ENCODE measurements at regions not wholly inside any gene's neighbourhood (a gene's known extent, or its start where the extent isn't known, plus 50 kb on each side); places are given as distances from the start of the nearest gene placed in this dataset.
"Not testable (repeated sequence)": the region's sequence is repeated elsewhere in the genome, so short reads cannot be mapped to it uniquely, and the experiment has no call there.

DNA sequence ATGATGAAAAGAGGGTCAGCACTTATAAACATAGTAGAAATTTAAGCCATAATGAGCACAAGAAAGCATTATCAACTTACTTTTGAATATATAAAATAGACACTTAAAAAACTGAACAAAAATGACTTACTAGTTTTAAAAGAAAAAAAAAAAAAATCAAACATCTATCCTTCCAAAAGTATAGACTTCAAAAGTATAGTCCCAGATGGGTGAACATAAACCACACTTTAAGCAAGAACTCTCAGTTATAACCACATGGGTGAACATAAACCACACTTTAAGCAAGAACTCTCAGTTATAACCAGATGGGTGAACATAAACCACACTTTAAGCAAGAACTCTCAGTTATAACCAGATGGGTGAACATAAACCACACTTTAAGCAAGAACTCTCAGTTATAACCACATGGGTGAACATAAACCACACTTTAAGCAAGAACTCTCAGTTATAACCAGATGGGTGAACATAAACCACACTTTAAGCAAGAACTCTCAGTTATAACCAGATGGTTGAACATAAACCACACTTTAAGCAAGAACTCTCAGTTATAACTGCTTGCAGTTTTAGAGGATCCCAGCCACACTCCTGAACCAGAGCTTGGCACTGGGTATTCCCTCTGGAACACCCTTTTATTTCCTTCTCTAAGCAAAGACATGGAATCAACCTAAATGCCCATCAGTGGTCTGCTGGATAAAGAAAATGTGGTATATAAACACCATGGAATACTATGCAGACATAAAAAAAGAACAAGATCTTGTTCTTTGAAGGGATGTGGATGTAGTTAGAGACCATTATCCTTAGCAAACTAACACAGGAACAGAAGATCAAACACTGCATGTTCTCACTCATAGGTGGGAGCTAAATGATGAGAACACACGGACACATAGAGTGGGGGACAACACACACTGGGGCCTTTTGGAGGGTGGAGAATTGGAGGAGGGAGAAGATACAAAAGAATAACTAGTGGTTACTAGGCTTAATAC lies 82.6 kb upstream of the AGAP9 start:
- intact Hi-C loops (cut with DNase I): not testable (repeated sequence)

DNA sequence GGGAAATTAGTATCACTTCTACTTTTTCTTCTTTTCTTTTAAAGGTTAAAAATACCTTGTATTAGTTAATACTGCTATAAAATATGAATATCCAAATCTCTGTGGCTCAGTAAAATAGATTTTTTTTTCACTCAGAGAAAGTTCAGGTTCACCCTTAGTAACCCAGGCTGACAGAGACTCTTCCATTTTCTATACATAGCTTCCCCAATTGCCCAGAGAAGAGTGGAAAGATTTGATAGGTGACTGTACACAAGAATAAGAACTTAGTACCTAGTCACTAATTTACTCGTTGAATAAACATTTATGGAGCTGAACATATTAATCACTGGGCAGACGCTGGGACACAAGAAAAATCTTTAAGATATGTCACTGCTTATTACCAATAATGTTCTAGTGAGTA lies 77.2 kb upstream of the AGAP9 start:
- H3K27ac ChIP-seq; intact Hi-C loops (cut with DNase I); H3K9me3 ChIP-seq; DNase-seq; H3K4me3 ChIP-seq; H3K27me3 ChIP-seq; H3K4me1 ChIP-seq; H3K36me3 ChIP-seq: not testable (repeated sequence)
- WGBS, 2 donors: 45 to 76% methylated on average over 2 of the region's 2 CpGs

More for the DNA sequence above, 82.6 kb upstream of the AGAP9 start:
- no CpG with 5 or more reads among the region's 1 CpG for WGBS, 2 donors
- not testable (repeated sequence) for H3K4me3 ChIP-seq, H3K36me3 ChIP-seq, H3K9me3 ChIP-seq, H3K27me3 ChIP-seq, H3K4me1 ChIP-seq, H3K27ac ChIP-seq, DNase-seq

DNA sequence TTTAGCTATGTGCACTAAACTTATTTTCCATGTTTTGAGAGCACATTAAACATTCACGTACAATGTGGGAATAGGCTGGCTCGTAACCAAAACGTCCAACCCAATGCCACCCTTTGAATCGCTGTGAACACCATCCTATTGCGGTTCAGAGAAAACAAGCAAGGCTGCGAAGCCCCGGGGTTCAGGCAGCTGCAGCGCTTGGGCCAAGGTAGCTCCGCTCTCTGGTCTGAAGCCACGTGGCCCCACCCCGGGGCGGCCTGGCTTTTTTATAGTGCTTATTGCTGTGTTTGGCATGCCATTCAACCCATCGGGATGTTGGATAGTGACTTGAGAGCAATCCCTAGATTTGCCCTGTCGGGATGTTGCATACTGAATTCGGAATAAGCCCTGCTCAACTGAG lies 76.7 kb upstream of the AGAP9 start:
- H3K4me3 ChIP-seq; H3K9me3 ChIP-seq; H3K4me1 ChIP-seq; H3K27ac ChIP-seq; DNase-seq; H3K36me3 ChIP-seq; intact Hi-C loops (cut with DNase I); H3K27me3 ChIP-seq: not testable (repeated sequence)
- WGBS, 2 donors: 52 to 73% methylated on average over 14 to 15 of the region's 15 CpGs

DNA sequence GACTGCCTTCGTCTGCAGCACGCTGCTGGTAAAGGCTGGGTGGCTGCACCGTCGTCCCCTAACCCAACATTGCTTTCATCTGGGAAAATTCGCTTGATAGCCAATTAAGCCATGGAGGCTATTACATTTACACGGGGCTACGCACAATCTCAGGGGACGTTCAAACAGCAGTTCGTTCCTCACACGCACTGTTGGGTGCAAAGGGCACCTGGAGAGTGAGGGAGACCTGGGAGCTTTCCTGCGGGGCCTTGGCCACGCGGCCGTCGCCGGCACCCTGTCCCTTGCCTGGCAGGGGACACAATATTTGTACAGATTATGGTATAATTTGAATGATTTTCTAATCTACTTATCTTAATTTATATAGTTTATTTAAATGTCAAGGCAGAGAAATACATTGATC lies 76.2 kb upstream of the AGAP9 start:
- DNase-seq; H3K27ac ChIP-seq; intact Hi-C loops (cut with DNase I); H3K36me3 ChIP-seq; H3K27me3 ChIP-seq; H3K9me3 ChIP-seq; H3K4me1 ChIP-seq; H3K4me3 ChIP-seq: not testable (repeated sequence)
- 43 to 72% methylated on average over 16 of the region's 16 CpGs for WGBS, 2 donors

DNA sequence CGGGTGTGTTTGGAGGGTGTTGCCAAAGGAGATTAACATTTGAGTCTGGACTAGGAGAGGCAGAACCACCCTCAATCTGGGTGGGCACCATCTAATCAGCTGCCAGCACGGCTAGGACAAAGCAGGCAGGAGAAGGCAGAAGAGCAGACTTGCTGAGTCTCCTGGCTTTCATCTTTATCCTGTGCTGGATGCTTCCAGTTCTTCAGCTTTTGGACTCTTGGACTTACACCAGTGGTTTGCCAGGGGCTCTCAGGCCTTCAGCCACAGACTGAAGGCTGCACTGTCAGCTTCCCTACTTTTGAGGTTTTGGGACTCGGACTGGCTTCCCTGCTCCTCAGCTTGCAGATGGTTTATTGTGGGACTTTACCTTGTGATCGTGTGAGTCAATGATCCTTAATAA lies 70.4 kb upstream of the AGAP9 start:
- H3K9me3 ChIP-seq; H3K36me3 ChIP-seq; DNase-seq; H3K27me3 ChIP-seq; H3K27ac ChIP-seq; H3K4me3 ChIP-seq; intact Hi-C loops (cut with DNase I); H3K4me1 ChIP-seq: not testable (repeated sequence)
- WGBS, 2 donors: 89 to 92% methylated on average over 2 of the region's 4 CpGs

DNA sequence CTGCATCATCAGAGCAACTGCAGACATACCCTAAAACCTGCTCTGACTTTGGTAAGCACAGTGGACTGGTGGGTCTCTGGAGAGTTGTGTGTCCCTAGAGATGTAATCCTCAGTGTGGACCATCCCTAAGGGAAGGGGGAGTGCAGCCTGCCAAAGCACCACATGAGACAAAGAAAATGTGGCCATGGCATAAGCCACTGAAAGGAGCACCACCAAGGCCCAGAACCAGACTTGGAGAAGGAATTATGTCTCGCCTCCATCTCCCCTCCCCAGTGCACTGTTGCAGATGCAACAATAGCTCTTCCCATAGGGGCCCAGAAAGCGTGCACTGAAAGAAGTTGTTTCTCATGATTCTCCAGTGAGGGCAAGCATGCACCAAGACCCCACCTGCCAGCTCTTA lies 69.7 kb upstream of the AGAP9 start:
- H3K36me3 ChIP-seq; DNase-seq; H3K27ac ChIP-seq; H3K27me3 ChIP-seq; H3K4me1 ChIP-seq; H3K4me3 ChIP-seq; intact Hi-C loops (cut with DNase I); H3K9me3 ChIP-seq: not testable (repeated sequence)
- WGBS, 2 donors: 92 to 96% methylated on average over 2 of the region's 2 CpGs

DNA sequence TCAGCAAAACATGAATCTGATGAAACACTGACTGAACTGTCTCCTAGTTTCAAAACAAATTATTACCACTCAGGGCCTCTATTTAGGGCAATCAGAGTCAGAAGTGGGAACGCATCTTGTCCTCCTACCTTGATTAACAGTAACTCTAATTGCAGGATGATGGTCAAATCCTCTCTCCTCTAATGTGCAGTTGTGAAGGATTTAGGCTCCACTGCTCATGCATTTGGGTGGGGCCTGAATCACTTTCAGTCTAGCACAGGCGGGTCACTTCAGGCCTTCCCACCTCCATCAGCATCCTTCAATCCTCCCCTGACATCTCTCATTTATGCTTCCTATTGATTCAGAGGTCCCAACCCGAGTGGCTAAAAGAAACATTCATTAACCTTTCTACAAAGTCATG lies 67.5 kb upstream of the AGAP9 start:
- DNase-seq; H3K27ac ChIP-seq; H3K4me1 ChIP-seq; H3K27me3 ChIP-seq; H3K36me3 ChIP-seq; H3K4me3 ChIP-seq; intact Hi-C loops (cut with DNase I); H3K9me3 ChIP-seq: not testable (repeated sequence)
- 66 to 77% methylated on average over 3 of the region's 3 CpGs for WGBS, 2 donors

DNA sequence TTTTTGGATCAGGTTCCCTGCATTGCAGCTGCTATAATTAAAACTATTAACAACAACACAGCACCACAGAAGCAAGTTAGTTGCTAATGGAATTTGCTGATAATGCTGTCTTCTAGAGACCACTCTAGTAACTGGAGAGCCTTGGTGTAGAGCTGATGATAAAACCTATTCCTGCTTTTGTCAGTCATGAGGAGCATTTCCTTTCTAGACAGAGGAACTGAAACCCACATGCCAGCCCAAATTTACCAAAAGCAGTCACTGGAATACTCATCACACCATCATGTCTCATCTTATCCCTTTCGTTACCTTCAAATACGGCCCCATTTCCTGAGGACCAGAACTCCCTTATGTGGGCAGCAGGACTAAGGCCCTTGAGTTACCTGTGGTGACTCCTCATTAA lies 67.1 kb upstream of the AGAP9 start:
- H3K27ac ChIP-seq; H3K4me3 ChIP-seq; H3K4me1 ChIP-seq; DNase-seq; intact Hi-C loops (cut with DNase I); H3K9me3 ChIP-seq; H3K27me3 ChIP-seq; H3K36me3 ChIP-seq: not testable (repeated sequence)
- whole genome bisulfite sequencing, 2 donors: no CpG with 5 or more reads among the region's 2 CpGs

DNA sequence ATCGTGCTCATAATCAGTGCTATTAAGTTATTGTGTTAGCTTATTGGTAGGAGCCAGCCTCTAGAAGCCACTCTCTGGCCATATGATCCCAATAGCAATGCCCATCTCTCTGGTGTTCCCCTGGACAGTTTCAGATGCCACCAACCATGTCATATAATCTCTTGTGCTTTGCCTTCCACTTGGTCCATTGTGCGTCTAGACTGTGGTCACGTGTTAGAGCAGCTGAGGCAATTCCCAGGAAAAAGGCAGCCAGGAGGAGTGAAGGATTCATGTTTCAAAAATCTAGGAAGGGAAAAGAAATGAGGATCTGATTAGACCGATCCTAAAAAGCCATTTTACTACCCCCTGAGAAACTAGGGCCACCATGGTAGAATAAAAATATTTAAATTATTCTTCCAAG lies 58.6 kb upstream of the AGAP9 start:
- H3K36me3 ChIP-seq; H3K9me3 ChIP-seq; H3K27ac ChIP-seq; DNase-seq; intact Hi-C loops (cut with DNase I); H3K4me1 ChIP-seq; H3K4me3 ChIP-seq; H3K27me3 ChIP-seq: not testable (repeated sequence)
- WGBS, 2 donors: 93 to 94% methylated on average over 3 of the region's 4 CpGs

DNA sequence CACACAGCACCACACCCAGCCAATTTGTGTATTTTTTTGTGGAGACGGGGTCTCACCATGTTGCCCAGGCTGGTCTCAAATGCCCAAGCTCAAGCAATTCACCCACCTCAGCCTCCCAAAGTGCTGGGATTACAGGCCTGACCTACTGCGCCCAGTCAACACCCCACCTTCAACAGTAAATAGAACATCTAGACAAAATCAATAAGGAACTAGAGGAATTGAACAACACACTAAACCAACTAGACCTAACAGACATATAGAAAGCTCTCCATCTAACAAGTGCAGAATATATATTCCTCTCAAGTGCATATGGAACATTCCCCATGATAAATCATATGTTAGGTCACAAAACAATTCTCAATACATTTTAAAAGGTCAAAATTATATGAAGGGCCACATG lies 56.6 kb upstream of the AGAP9 start:
- H3K4me1 ChIP-seq; H3K27me3 ChIP-seq; H3K36me3 ChIP-seq; H3K9me3 ChIP-seq; DNase-seq; H3K27ac ChIP-seq; H3K4me3 ChIP-seq; intact Hi-C loops (cut with DNase I): not testable (repeated sequence)
- WGBS, 2 donors: 58 to 100% methylated on average over 1 of the region's 2 CpGs

DNA sequence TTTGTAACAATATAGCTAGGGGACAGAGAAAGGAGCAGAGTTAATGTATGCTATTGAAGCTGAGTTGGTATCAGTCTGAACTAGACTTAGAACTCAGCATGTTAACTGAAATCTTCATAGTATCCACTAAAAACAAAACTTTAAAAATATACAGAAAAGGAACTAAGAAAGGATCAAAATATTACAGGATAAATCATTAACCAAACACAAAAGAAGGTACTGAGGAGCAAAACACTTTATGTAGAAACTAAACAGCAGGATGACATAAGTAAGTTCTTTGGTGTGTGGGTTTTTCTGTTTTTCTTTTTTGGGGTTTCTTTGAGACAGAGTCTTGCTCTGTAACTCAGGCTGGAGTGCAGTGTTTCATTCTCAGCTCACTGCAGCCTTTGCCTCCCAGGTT lies 55.1 kb upstream of the AGAP9 start:
- intact Hi-C loops (cut with DNase I); H3K27ac ChIP-seq; H3K4me3 ChIP-seq; H3K27me3 ChIP-seq; H3K4me1 ChIP-seq; H3K9me3 ChIP-seq; DNase-seq; H3K36me3 ChIP-seq: not testable (repeated sequence)

All from sigmoid colon (tissue), 6 donors.